ENCODE measurements at regions not wholly inside any gene's neighbourhood (a gene's known extent, or its start where the extent isn't known, plus 50 kb on each side); places are given as distances from the start of the nearest gene placed in this dataset.

DNA sequence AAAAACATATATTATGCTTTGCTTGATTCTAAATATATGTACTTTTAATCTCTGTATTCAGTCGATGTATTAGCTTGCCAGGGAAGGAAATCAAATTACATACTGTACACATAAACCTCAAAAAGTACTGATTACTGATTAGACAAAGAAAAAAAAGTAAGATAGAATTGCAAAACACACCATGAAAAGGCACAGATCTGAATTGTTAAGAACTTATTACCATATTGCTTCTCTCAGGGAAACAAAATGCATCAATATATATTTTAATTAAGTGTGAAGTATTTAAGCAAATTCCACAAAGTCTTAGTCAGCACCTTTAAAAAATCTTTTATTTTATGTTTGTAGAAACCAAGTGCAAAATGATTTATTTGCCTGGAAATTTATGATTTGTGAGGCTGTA is 309.3 kb downstream of the RNF144A start:
- H3K36me3 ChIP-seq = no peaks in the 10 kb centered on the region
- TF ChIP-seq POLR2A (IDR thresholded peaks at IDR 0.05) = no peak
- TF ChIP-seq, protein P1, sequence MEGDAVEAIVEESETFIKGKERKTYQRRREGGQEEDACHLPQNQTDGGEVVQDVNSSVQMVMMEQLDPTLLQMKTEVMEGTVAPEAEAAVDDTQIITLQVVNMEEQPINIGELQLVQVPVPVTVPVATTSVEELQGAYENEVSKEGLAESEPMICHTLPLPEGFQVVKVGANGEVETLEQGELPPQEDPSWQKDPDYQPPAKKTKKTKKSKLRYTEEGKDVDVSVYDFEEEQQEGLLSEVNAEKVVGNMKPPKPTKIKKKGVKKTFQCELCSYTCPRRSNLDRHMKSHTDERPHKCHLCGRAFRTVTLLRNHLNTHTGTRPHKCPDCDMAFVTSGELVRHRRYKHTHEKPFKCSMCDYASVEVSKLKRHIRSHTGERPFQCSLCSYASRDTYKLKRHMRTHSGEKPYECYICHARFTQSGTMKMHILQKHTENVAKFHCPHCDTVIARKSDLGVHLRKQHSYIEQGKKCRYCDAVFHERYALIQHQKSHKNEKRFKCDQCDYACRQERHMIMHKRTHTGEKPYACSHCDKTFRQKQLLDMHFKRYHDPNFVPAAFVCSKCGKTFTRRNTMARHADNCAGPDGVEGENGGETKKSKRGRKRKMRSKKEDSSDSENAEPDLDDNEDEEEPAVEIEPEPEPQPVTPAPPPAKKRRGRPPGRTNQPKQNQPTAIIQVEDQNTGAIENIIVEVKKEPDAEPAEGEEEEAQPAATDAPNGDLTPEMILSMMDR (IDR thresholded peaks at IDR 0.05 in 4 of 5, conservative IDR thresholded peaks at IDR 0.05 in 1 of 5) = no peak
- H3K27me3 ChIP-seq = no peaks in the 10 kb centered on the region
- in situ Hi-C loops (cut with MboI; ENCODE audit: low sequenced_read_pairs in 4 of 4) = no loop called here
- H3K4me3 ChIP-seq = no peak overlapping the region
- no peak for ATAC-seq
- intact Hi-C loops (cut with DNase I; ENCODE audit: low total_unique reads) = no loop called here
- no peaks in the 10 kb centered on the region for H3K9me3 ChIP-seq
- DNase-seq = no peak
- no peaks in the 10 kb centered on the region for H3K4me1 ChIP-seq
- no peak overlapping the region for H3K27ac ChIP-seq

DNA sequence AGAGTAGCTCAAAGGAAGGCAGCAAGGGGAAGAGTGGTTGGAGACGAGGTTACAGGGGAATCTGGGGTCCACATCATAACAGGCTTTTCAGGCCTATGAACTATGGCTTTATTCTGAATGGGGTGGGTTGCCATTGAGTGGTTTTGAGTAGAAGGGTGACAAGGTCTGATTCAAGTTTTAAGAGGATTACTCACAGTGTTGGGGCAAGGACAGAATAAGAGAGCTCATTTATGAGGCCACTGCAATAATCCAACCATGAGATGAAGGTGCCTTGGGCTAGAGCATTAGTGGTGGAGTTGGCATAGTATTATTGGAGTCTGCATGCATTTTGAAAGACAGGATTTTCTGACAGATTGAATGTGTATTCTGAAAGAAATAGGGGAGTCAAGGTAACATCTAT is 315.9 kb downstream of the RNF144A start:
- H3K4me1 ChIP-seq = no peaks in the 10 kb centered on the region
- H3K4me3 ChIP-seq = no peak overlapping the region
- no peak for ATAC-seq
- no peaks in the 10 kb centered on the region for H3K9me3 ChIP-seq
- no peaks in the 10 kb centered on the region for H3K27me3 ChIP-seq
- intact Hi-C loops (cut with DNase I; ENCODE audit: low total_unique reads) (no loop called here), in situ Hi-C loops (cut with MboI; ENCODE audit: low sequenced_read_pairs in 4 of 4) (no loop called here)
- no peaks in the 10 kb centered on the region for H3K36me3 ChIP-seq
- TF ChIP-seq, protein P1 (IDR thresholded peaks at IDR 0.05 in 4 of 5, conservative IDR thresholded peaks at IDR 0.05 in 1 of 5) = no peak
- TF ChIP-seq POLR2A (IDR thresholded peaks at IDR 0.05) = no peak
- no peak for DNase-seq
- H3K27ac ChIP-seq = no peak overlapping the region

GRCh38 chr2:7237466-7237865 is 320.3 kb downstream of the RNF144A start:
- Histone ChIP-seq H3K9me3 (no peaks in the 10 kb centered on the region), H3K27ac (no peak overlapping the region), H3K4me1 (no peaks in the 10 kb centered on the region), H3K27me3 (no peaks in the 10 kb centered on the region), H3K36me3 (no peaks in the 10 kb centered on the region), H3K4me3 (no peak overlapping the region)
- in situ Hi-C loops (cut with MboI; ENCODE audit: low sequenced_read_pairs in 4 of 4) = no loop called here
- intact Hi-C loops (cut with DNase I; ENCODE audit: low total_unique reads) = no loop called here
- ATAC-seq (no peak), DNase-seq (no peak)
- TF ChIP-seq, protein P1 (IDR thresholded peaks at IDR 0.05 in 4 of 5, conservative IDR thresholded peaks at IDR 0.05 in 1 of 5) = no peak

GRCh38 chr2:7239078-7239477 is 321.9 kb downstream of the RNF144A start:
- Histone ChIP-seq H3K9me3 (no peaks in the 10 kb centered on the region), H3K4me1 (no peaks in the 10 kb centered on the region), H3K27me3 (no peaks in the 10 kb centered on the region), H3K27ac (no peak overlapping the region), H3K36me3 (no peaks in the 10 kb centered on the region), H3K4me3 (no peak overlapping the region)
- DNase-seq (no peak), ATAC-seq (no peak)
- in situ Hi-C loops (cut with MboI; ENCODE audit: low sequenced_read_pairs in 4 of 4) (no loop called here), intact Hi-C loops (cut with DNase I; ENCODE audit: low total_unique reads) (no loop called here)
- TF ChIP-seq, protein P1 (IDR thresholded peaks at IDR 0.05 in 4 of 5, conservative IDR thresholded peaks at IDR 0.05 in 1 of 5) = no peak
- TF ChIP-seq POLR2A (IDR thresholded peaks at IDR 0.05) = no peak

- TF ChIP-seq POLR2A (IDR thresholded peaks at IDR 0.05) = no peak
- TF ChIP-seq, protein P1 (IDR thresholded peaks at IDR 0.05 in 4 of 5, conservative IDR thresholded peaks at IDR 0.05 in 1 of 5) = no peak
- intact Hi-C loops (cut with DNase I; ENCODE audit: low total_unique reads) (no loop called here), in situ Hi-C loops (cut with MboI; ENCODE audit: low sequenced_read_pairs in 4 of 4) (no loop called here)
- ATAC-seq = no peak
- Histone ChIP-seq H3K27ac (no peak overlapping the region), H3K4me1 (no peaks in the 10 kb centered on the region), H3K4me3 (no peak overlapping the region), H3K27me3 (no peaks in the 10 kb centered on the region), H3K36me3 (no peaks in the 10 kb centered on the region), H3K9me3 (no peaks in the 10 kb centered on the region)
- DNase-seq = no peak
Measured at GRCh38 chr2:7241041-7241745, 324.0 kb downstream of the RNF144A start.
